GM23338 (cell line): ENCODE measurements at regions not wholly inside any gene's neighbourhood (a gene's known extent, or its start where the extent isn't known, plus 50 kb on each side); places are given as distances from the start of the nearest gene placed in this dataset.

Experiments used
- CREB1 ChIP-seq: fragments of 250-450 bp; sonication (Bioruptor Pico); IDR thresholded peaks from 2 replicates; pipeline ENCODE4 v1.5.0; 2020; ENCODE audit warnings: low read depth, mild to moderate bottlenecking, moderate library complexity
- EZH2 ChIP-seq: fragments of 200-600 bp; sonication (generic); IDR thresholded peaks from one replicate; pipeline ENCODE4 v1.8.0; 2017; ENCODE audit warnings: antibody characterized with exemption, mild to moderate bottlenecking, low read depth; ENCODE audit not compliant: unreplicated experiment
- EZH2phosphoT487 ChIP-seq: fragments of 200-600 bp; sonication (generic); IDR thresholded peaks from one replicate; pipeline ENCODE4 v1.8.1; 2018; ENCODE audit warnings: antibody characterized with exemption; ENCODE audit not compliant: unreplicated experiment
- JUNB ChIP-seq: IDR thresholded peaks from one replicate; pipeline ENCODE4 v1.6.1; 2016; ENCODE audit warnings: antibody characterized with exemption; ENCODE audit not compliant: unreplicated experiment
- POLR2AphosphoS5 ChIP-seq: IDR thresholded peaks from 2 replicates; pipeline ENCODE4 v1.6.1; 2016; ENCODE audit warnings: antibody characterized with exemption, low read depth
- REST ChIP-seq: IDR thresholded peaks from one replicate; pipeline ENCODE4 v1.6.1; 2018; ENCODE audit warnings: antibody characterized with exemption; ENCODE audit not compliant: unreplicated experiment
- STAT1 ChIP-seq: IDR thresholded peaks from one replicate; pipeline ENCODE4 v1.6.1; 2016; ENCODE audit warnings: antibody characterized with exemption; ENCODE audit not compliant: unreplicated experiment
- ZNF114 ChIP-seq: fragments of 250-450 bp; sonication (Bioruptor Pico); IDR thresholded peaks from 2 replicates; pipeline ENCODE4 v1.5.0; 2020; ENCODE audit warnings: mild to moderate bottlenecking, moderate library complexity
- ZNF331 ChIP-seq: fragments of 250-450 bp; sonication (Bioruptor Pico); IDR thresholded peaks from 2 replicates; pipeline ENCODE4 v1.5.0; 2020; ENCODE audit warnings: low read depth, mild to moderate bottlenecking, moderate library complexity
- ZNF462 ChIP-seq: fragments of 250-450 bp; sonication (Bioruptor Pico); IDR thresholded peaks from 2 replicates; pipeline ENCODE4 v1.5.0; 2020; ENCODE audit warnings: mild to moderate bottlenecking, moderate library complexity
- TF ChIP-seq, protein P1 (sequence below), 2 experiments: fragments of 200-600 bp in 1 of 2; sonication (generic) in 1 of 2; conservative IDR thresholded peaks; 2 replicates each; pipeline versions ENCODE4 v1.5.1 to v1.6.1; 2016 to 2017; ENCODE audit warnings: antibody characterized with exemption in 2 of 2, low read depth in 2 of 2, mild to moderate bottlenecking in 2 of 2, moderate library complexity in 1 of 2
- TF ChIP-seq, protein P2 (sequence below): IDR thresholded peaks from 2 replicates; pipeline ENCODE4 v1.6.1; 2016; ENCODE audit warnings: antibody characterized with exemption

- TF ChIP-seq, protein P1, sequence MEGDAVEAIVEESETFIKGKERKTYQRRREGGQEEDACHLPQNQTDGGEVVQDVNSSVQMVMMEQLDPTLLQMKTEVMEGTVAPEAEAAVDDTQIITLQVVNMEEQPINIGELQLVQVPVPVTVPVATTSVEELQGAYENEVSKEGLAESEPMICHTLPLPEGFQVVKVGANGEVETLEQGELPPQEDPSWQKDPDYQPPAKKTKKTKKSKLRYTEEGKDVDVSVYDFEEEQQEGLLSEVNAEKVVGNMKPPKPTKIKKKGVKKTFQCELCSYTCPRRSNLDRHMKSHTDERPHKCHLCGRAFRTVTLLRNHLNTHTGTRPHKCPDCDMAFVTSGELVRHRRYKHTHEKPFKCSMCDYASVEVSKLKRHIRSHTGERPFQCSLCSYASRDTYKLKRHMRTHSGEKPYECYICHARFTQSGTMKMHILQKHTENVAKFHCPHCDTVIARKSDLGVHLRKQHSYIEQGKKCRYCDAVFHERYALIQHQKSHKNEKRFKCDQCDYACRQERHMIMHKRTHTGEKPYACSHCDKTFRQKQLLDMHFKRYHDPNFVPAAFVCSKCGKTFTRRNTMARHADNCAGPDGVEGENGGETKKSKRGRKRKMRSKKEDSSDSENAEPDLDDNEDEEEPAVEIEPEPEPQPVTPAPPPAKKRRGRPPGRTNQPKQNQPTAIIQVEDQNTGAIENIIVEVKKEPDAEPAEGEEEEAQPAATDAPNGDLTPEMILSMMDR (conservative IDR thresholded peaks at IDR 0.05; ENCODE audit: low read depth in 2 of 2) = no peak
- TF ChIP-seq POLR2AphosphoS5 (no peak), JUNB (no peak), EZH2 (no peak), REST (no peak), EZH2phosphoT487 (no peak), ZNF114 (CRISPR knock-in tag) (no peak), CREB1 (CRISPR knock-in tag) (no peak), STAT1 (no peak), ZNF331 (CRISPR knock-in tag) (no peak), ZNF462 (CRISPR knock-in tag) (no peak)
- TF ChIP-seq, protein P2, sequence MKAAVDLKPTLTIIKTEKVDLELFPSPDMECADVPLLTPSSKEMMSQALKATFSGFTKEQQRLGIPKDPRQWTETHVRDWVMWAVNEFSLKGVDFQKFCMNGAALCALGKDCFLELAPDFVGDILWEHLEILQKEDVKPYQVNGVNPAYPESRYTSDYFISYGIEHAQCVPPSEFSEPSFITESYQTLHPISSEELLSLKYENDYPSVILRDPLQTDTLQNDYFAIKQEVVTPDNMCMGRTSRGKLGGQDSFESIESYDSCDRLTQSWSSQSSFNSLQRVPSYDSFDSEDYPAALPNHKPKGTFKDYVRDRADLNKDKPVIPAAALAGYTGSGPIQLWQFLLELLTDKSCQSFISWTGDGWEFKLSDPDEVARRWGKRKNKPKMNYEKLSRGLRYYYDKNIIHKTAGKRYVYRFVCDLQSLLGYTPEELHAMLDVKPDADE = no peak
Measured at GRCh38 chr1:10912441-10912840, 100.0 kb upstream of the TARDBP start.
